Myocyte (in vitro differentiated cells): ENCODE measurements at regions not wholly inside any gene's neighbourhood (a gene's known extent, or its start where the extent isn't known, plus 50 kb on each side); places are given as distances from the start of the nearest gene placed in this dataset.
"Not testable (repeated sequence)": the region's sequence is repeated elsewhere in the genome, so short reads cannot be mapped to it uniquely, and the experiment has no call there.

Experiments
- DNase-seq: peaks from one replicate; pipeline ENCODE4 v3.0.0-alpha.2; 2012; ENCODE audit warnings: low read depth

- DNase-seq: no peak
Measured at GRCh38 chr10:21463436-21463835, 62.0 kb downstream of the SKIDA1 start.

DNA sequence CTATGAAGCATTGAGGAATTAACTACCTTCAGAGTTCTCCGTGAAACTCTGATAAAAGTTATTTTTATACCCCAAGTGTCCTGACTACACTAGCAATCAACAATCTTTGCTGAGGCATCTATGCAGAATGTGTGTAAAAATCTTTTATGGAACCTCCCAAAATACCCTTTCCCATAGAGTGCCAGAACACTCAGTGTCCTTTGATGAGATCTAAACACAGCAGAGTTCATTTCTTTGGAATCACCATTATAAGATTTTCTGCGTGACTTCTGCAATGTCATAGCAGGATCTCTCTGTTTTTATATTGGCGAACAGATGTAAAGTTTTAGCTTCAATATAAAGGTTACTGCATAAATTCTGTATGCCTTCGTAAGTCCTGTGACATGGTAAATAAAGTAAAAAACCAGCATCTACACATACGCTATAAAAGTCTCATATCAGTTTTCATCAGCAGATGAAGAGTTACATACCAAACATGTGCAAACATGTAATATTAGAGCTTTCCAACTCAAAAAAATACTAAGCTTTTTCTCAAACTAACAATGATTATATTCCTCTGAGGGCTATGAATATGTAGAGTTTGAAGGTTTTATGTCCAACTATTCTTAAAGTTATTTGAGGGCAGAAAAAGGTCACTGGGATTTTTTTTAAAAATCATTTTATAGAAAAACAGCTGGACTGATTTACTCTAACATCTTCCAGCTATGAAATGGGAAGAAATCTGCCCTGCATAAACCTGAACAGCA lies 67.2 kb downstream of the SKIDA1 start:
- no peak for DNase-seq

DNA sequence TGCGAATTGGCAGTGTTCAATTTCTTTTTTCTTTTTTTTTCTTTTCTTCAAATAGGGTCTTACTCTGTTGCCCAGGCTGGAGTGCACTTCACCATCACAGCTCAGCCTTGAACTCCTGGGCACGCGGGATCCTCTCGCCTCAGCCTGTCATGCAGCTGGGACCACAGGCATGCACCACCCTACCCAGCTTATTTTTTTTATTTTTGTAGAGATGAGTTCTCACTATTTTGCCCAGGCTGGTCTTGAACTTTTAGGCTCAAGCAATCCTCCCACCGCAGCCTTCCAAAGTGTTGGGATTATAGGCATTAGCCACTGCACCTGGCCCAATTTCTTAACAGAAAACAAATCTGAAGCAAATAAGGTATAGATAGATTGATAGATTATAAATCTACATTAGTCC lies 69.3 kb downstream of the SKIDA1 start:
- no peak for DNase-seq

DNA sequence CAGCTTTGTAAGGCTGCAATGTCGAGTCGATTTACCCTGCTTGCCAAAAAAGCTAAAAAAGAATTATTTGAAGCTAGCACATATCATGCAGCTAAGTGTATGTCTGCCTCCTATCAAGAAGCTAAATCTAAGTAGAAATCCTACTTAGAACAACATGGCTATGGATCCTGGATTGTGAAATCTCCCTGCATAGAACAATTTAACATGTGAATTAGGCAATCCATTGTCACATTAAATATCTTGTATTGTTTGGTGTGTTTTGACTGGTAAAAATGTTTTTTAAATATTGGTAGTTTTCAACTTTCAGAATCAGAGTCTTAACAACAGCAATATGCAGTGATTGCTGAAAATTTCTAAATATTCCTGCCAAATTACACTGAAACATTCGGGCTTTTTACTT lies 73.3 kb downstream of the SKIDA1 start:
- no peak for DNase-seq

- DNase-seq: peak; percentile 25
Measured at GRCh38 chr10:21449288-21449966, 76.1 kb downstream of the SKIDA1 start.

DNA sequence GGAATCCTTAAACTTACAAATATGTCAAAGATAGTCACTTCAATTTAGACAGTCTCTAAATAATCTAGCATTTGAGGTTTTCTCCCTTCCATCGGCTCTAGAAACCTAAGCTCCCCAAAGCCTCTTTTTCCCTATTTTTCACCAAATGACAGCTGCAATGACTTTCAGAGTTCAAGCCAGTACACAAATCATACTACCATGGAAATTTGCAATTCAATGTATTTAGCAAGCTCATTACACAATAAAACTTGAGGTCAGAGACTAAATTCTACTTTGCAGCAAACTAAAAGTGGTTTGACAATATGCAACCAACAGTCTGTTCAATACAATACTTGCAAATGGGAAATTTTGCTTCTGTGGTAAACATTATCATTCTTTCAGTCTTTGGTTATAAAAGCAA lies 80.3 kb downstream of the SKIDA1 start:
- DNase-seq: peak; percentile 24

GRCh38 chr10:21441625-21442024 lies 83.9 kb downstream of the SKIDA1 start:
- DNase-seq: no peak

GRCh38 chr10:21438914-21439313 lies 86.6 kb downstream of the SKIDA1 start:
- DNase-seq: not testable (repeated sequence)

DNA sequence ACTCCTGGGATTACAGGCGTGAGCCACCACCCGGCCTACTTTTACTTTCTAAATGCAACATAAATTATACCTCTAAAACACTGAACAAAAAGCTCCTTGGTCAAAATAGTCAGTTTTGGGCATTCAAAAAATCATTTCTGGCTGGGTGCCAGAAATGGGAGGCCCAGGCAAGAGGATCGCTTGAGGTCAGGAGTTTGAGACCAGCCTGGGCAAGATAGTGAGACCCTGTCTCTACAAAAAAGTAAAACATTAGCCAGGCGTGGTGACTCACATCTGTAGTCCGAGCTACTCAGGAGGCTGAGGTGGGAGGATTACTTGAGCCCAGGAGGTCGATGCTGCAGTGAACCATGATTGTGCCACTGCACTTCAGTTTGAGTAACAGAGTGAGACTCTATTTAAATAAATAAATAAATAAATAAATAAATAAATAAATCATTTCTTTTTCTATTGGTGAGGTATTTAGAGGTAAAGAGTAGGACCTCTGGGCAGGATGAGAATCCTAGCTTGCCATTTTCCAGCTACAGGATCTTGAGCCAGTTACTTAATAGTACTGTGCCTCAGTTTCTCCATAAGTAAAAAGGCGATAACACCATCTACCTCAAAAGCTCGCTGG lies 87.6 kb downstream of the SKIDA1 start:
- no peak for DNase-seq

DNA sequence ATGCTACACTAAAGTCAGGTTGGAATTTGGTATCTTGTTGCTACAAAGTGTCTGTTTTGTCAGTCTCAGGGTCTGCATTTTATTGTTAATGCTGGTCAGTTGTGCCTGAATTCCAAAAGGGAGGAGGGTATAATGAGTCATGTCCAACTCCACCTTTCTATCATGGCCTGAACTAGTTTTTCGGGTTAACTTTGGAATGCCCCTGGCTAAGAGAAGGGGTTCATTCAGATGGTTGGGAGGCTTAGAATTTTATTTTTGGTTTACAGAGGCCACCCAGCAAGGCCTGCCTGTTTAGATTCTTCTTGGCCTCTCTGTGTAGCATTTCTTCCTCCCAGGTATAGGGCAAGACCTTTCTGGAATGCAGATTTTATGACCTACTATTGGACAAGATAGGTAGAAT lies 93.2 kb downstream of the SKIDA1 start:
- DNase-seq: no peak

DNA sequence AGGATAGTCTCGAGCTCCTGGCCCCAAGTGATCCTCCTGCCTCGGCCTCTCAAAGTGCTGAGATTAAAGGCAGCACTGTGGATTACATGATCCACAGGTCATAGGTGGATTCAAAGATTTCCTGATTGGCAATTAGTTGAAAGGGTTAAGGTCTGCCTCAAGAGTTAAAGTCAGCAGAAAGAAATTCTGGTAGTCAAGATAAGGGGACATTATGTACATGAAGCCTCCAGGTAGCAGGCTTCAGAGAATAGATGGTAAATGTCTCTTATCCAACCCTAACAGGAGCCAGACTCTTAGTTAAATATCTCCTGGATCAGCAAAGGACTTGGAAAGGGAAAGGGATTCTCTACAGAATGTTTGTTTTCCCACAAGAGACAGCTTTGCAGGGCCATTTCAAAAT lies 93.7 kb downstream of the SKIDA1 start:
- no peak for DNase-seq

- no peak for DNase-seq
Measured at GRCh38 chr10:21427804-21428481, 97.5 kb downstream of the SKIDA1 start.

DNA sequence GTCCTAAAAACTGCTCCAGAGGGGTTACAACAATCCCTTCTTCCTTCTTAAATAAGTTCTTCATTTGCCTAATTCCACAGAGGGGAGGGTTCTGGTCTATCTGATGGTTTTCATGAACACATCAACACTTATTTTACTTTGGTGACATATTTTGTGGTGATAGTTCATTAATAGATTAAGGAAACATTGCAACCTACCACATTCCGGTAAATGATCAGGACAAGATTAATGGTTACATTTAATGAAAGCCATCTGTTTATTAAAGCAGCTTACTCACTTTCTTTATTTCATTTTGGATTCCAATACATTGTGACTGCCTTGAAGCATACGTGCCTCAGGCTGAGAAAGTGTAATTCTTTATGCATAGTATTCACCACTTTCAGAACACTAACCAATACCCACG lies 101.0 kb downstream of the SKIDA1 start:
- no peak for DNase-seq

GRCh38 chr10:21423850-21424249 lies 101.6 kb downstream of the SKIDA1 start:
- no peak for DNase-seq

- DNase-seq: no peak
Measured at GRCh38 chr10:21423338-21423737, 102.1 kb downstream of the SKIDA1 start.

GRCh38 chr10:21421794-21422193 lies 103.7 kb downstream of the SKIDA1 start:
- no peak for DNase-seq

DNA sequence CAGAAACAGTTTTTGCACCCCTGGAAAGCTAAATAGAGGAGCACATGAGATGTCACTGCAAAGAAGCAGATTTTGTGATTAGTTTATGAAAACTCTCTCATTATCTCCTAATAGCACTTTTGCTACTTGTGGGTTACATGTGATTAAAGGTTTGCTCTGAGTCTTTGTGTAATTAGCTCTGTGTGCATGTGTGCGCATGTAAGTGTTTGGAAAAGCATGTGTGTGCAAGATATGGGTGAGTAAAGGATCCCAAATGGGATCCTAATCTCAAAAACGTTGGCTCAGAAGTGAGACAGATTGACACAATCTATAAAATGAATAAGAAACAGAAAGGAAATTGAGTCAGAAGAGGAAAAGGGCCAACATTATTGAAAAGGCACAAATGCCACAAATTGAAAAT lies 104.5 kb downstream of the SKIDA1 start:
- DNase-seq: no peak

GRCh38 chr10:21418981-21419576 lies 106.4 kb downstream of the SKIDA1 start:
- DNase-seq: not testable (repeated sequence)

GRCh38 chr10:21417172-21417712 lies 108.2 kb downstream of the SKIDA1 start:
- no peak for DNase-seq

DNA sequence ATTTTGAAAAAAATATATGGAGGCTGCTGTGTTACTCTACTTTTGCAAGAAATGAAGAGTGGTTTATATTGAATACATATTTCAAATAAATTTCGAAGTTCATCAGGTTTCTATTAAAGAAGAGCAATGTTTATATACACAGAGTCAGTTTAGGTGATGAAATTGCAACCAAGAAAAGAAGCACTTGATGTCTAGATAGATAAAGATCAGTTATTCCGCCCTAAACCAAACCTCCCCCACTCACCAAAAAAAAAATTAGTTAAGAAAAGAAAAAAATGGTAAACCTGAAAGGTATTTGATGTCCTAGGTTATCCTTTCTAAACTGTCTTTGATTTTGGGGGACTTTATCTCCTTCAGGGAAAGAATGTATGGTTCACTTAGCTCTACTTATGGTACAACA lies 111.8 kb downstream of the SKIDA1 start:
- DNase-seq: no peak

DNA sequence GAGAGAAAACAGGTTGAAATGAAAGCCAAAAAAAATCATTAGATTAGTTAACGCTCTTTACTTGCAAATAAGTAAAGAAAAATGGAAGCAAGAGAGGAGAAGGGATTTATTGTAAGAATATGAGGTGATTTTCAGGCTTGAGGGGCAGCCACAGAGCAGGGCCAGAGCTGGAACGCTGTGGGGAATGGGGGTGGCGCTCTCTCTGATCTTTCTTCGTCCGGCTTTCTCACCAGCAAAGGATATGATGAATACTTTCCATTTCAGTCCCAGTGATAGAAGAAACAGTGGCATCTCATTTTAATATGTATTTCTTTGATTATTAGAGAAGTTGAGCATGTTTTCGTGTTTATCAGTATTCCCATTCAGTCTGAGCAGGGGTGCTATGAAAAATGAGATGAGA lies 112.2 kb downstream of the SKIDA1 start:
- DNase-seq: no peak
